Prostate gland (tissue), 2 donors: ENCODE measurements at regions not wholly inside any gene's neighbourhood (a gene's known extent, or its start where the extent isn't known, plus 50 kb on each side); places are given as distances from the start of the nearest gene placed in this dataset.

Source experiments
- POLR2A ChIP-seq: fragments of 450-650 bp; IDR thresholded peaks from one replicate; pipeline ENCODE4 v1.6.1; 2016; ENCODE audit warnings: antibody characterized with exemption, mild to moderate bottlenecking
- POLR2AphosphoS5 ChIP-seq: sonication (generic); formaldehyde crosslinking; IDR thresholded peaks from one replicate; pipeline ENCODE4 v1.6.1; 2017; ENCODE audit warnings: antibody characterized with exemption
- TF ChIP-seq, protein P1 (sequence below), 4 experiments: fragments of 200-600 bp in 2 of 4; fragments of 450-650 bp in 2 of 4; sonication (generic) in 2 of 4; IDR thresholded peaks; 1 replicate in 3 of 4; 2 replicates in 1 of 4; pipeline ENCODE4 v1.5.1; 2016 to 2019; ENCODE audit warnings: antibody characterized with exemption in 4 of 4, mild to moderate bottlenecking in 2 of 4, moderate library complexity in 2 of 4

DNA sequence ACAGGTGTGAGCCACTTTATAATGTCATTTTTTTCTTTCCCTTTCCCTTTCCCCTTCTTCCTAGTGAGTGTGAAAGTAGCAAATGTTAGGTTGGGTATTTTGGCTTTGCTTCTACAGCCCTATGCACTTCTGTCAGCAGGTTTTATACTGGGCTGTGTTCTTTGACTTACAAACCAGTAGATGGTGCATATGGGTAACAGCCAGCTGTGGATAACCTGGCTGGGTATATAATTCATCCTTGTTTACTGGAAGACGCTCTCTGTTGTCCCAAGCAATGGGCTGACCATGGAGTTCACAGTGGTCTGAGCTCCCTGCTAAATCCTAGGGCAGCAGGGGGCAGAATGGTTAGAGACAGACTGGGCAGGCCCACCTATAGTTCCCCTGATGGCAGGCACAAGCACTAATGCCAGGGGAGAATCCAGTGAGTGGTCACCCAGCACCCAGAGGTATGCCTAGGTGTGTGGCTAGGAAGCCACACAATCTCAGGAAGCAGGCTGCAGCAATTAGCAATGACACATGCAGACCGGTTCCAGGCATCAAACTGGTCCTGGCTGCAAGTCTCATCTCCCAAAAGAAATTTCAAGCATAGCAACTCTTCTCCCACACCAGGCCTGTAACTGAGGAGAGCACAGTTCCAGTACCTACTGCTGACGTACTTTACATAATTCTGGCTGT lies 592.7 kb upstream of the MAN1A1 start:
- TF ChIP-seq, protein P1, sequence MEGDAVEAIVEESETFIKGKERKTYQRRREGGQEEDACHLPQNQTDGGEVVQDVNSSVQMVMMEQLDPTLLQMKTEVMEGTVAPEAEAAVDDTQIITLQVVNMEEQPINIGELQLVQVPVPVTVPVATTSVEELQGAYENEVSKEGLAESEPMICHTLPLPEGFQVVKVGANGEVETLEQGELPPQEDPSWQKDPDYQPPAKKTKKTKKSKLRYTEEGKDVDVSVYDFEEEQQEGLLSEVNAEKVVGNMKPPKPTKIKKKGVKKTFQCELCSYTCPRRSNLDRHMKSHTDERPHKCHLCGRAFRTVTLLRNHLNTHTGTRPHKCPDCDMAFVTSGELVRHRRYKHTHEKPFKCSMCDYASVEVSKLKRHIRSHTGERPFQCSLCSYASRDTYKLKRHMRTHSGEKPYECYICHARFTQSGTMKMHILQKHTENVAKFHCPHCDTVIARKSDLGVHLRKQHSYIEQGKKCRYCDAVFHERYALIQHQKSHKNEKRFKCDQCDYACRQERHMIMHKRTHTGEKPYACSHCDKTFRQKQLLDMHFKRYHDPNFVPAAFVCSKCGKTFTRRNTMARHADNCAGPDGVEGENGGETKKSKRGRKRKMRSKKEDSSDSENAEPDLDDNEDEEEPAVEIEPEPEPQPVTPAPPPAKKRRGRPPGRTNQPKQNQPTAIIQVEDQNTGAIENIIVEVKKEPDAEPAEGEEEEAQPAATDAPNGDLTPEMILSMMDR (IDR thresholded peaks at IDR 0.05), result no peak
- TF ChIP-seq POLR2A (no peak), POLR2AphosphoS5 (no peak)
